ENCODE measurements at regions not wholly inside any gene's neighbourhood (a gene's known extent, or its start where the extent isn't known, plus 50 kb on each side); places are given as distances from the start of the nearest gene placed in this dataset.

GRCh38 chr14:94680862-94681288, 68.7 kb downstream of the SERPINA3 start:
- no peaks in the 10 kb centered on the region for H3K9me3 Mint-ChIP-seq
- H3K27ac Mint-ChIP-seq: no peak overlapping the region
- H3K36me3 Mint-ChIP-seq (ENCODE audit: low read depth): no peaks in the 10 kb centered on the region
- DNase-seq (ENCODE audit: low spot score): no peak
- H3K27me3 Mint-ChIP-seq (ENCODE audit: insufficient read depth): no peaks in the 10 kb centered on the region
- intact Hi-C loops (cut with micrococcal nuclease): no loop called here
- H3K4me3 Mint-ChIP-seq: no peak overlapping the region
- H3K4me1 Mint-ChIP-seq (ENCODE audit: low read depth): no peaks in the 10 kb centered on the region

DNA sequence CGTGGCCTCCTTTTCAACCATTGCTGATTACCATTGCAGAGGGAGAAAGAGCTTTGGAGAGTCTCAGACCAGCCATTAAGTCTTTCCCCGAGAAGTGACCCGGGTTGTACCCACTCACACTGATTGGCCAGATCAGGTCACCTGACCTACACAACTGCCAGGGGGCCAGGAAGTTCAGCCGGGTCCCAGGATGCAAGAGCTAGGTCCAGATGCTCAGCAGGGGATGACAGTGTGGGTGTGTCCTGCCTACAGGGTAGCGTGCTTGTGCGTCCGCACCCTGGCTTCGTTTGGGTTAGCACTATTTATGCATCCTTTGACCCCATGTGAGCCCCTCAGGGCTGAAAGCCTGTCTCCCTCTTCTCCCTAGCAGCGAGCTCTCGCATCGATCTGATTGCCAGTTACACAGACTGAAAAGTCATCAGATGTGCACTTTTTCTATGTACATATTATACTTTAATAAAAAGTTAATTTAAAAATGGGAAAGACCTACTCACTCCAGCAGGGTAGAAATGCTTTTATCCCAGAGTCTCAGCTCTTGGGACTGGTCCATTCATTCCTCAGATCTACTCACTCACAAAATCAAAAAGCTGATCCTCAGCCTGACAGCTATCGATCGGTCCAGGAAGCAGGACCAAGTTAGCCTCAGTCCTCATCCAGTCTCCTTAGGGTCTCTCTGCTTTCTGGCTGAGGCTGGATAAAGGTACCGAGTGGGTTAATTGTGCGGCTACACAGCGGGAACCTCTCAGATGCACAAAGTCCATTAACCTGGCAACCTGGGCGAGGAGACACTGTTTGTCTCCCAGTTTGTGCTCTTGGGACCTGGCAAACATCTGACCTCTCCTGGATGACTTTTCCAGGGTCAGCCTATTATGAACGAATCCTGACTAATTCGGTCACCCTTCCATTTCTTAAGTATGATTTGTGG, 68.0 kb downstream of the SERPINA3 start:
- Mint-ChIP-seq H3K4me3 (no peak overlapping the region), H3K36me3 (ENCODE audit: low read depth) (no peaks in the 10 kb centered on the region), H3K27ac (no peak overlapping the region), H3K27me3 (ENCODE audit: insufficient read depth) (no peaks in the 10 kb centered on the region), H3K4me1 (ENCODE audit: low read depth) (no peaks in the 10 kb centered on the region), H3K9me3 (no peaks in the 10 kb centered on the region)
- intact Hi-C loops (cut with micrococcal nuclease): no loop called here
- no peak for DNase-seq (ENCODE audit: low spot score)

DNA sequence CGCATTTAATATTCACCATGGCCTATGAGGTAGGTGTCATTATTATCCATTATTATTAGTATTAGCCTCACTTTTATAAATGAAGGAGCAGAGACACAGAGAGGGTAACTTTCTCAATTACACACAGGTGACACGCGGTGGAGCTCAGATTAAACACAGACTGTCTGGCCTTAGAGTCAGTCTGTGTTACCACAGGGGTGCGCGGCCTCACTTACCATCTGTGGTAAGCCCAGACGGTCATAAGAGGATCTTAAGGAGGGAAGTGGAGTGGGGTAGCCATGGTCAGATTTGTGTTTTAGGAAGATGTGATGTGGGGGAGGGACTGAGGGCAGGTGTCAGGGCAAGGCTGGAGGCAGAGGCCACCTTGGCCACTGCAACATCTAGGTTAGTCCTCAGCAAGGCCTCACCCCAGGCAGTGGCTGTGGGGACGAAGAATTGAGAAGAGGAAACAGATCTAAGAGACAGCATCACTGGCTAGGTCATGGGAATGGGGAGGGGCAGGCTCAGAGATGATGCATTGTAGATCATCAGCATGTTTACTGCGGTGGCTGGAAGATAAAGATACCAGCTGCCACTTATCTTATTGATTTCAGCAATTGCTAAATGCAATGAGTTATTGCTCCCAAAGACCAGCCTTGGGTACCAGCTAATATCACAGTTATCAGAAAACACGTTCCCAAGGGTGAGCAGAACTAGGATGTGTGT, 67.1 kb downstream of the SERPINA3 start:
- Mint-ChIP-seq H3K9me3 (no peaks in the 10 kb centered on the region), H3K36me3 (ENCODE audit: low read depth) (no peaks in the 10 kb centered on the region), H3K27ac (no peak overlapping the region)

GRCh38 chr14:94677747-94678146, 65.6 kb downstream of the SERPINA3 start:
- Mint-ChIP-seq H3K4me1 (ENCODE audit: low read depth) (no peaks in the 10 kb centered on the region), H3K27ac (no peak overlapping the region), H3K27me3 (ENCODE audit: insufficient read depth) (no peaks in the 10 kb centered on the region), H3K9me3 (no peaks in the 10 kb centered on the region), H3K4me3 (no peak overlapping the region), H3K36me3 (ENCODE audit: low read depth) (no peaks in the 10 kb centered on the region)
- no peak for DNase-seq (ENCODE audit: low spot score)
- intact Hi-C loops (cut with micrococcal nuclease): no loop called here

More for the DNA sequence above, 67.1 kb downstream of the SERPINA3 start:
- intact Hi-C loops (cut with micrococcal nuclease): no loop called here
- no peaks in the 10 kb centered on the region for H3K4me1 Mint-ChIP-seq (ENCODE audit: low read depth)
- H3K4me3 Mint-ChIP-seq: no peak overlapping the region
- no peaks in the 10 kb centered on the region for H3K27me3 Mint-ChIP-seq (ENCODE audit: insufficient read depth)
- DNase-seq (ENCODE audit: low spot score): no peak

- no peak overlapping the region for H3K4me3 Mint-ChIP-seq
- no peak for DNase-seq (ENCODE audit: low spot score)
These were observed 65.0 kb downstream of the SERPINA3 start for GRCh38 chr14:94677213-94677612.

GRCh38 chr14:94676495-94677185, 64.4 kb downstream of the SERPINA3 start:
- no peaks in the 10 kb centered on the region for H3K36me3 Mint-ChIP-seq (ENCODE audit: low read depth)
- intact Hi-C loops (cut with micrococcal nuclease): no loop called here
- no peak overlapping the region for H3K27ac Mint-ChIP-seq
- no peak for DNase-seq (ENCODE audit: low spot score)
- no peaks in the 10 kb centered on the region for H3K9me3 Mint-ChIP-seq
- no peaks in the 10 kb centered on the region for H3K27me3 Mint-ChIP-seq (ENCODE audit: insufficient read depth)
- H3K4me3 Mint-ChIP-seq: no peak overlapping the region
- no peaks in the 10 kb centered on the region for H3K4me1 Mint-ChIP-seq (ENCODE audit: low read depth)

More at GRCh38 chr14:94677213-94677612, 65.0 kb downstream of the SERPINA3 start:
- H3K36me3 Mint-ChIP-seq (ENCODE audit: low read depth): no peaks in the 10 kb centered on the region
- H3K9me3 Mint-ChIP-seq: no peaks in the 10 kb centered on the region
- no peaks in the 10 kb centered on the region for H3K4me1 Mint-ChIP-seq (ENCODE audit: low read depth)
- intact Hi-C loops (cut with micrococcal nuclease): no loop called here
- H3K27me3 Mint-ChIP-seq (ENCODE audit: insufficient read depth): no peaks in the 10 kb centered on the region
- no peak overlapping the region for H3K27ac Mint-ChIP-seq

DNA sequence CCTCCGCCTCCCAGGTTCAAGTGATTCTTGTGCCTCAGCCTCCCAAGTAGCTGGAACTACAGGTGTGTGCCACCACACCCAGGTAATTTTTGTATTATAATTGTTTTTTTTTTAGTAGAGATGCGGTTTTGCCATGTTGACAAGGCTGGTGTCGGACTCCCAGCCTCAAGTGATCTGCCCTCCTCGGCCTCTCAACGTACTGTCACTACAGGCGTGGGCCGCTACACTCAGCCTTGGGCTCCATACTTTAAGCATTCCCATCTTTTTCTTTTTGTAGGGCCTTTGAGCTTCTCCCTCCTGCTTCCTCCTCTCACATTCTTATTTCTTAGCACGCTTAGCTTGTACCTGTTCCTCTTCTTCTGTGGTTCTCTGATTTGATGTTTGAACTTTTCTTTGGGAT, 62.8 kb downstream of the SERPINA3 start:
- no peak overlapping the region for H3K27ac Mint-ChIP-seq
- no peaks in the 10 kb centered on the region for H3K36me3 Mint-ChIP-seq (ENCODE audit: low read depth)
- no peak for DNase-seq (ENCODE audit: low spot score)
- H3K4me1 Mint-ChIP-seq (ENCODE audit: low read depth): no peaks in the 10 kb centered on the region
- H3K4me3 Mint-ChIP-seq: no peak overlapping the region
- peaks cover under 1% of the 10 kb centered on the region for H3K27me3 Mint-ChIP-seq (ENCODE audit: insufficient read depth)
- H3K9me3 Mint-ChIP-seq: no peaks in the 10 kb centered on the region
- intact Hi-C loops (cut with micrococcal nuclease): no loop called here

DNA sequence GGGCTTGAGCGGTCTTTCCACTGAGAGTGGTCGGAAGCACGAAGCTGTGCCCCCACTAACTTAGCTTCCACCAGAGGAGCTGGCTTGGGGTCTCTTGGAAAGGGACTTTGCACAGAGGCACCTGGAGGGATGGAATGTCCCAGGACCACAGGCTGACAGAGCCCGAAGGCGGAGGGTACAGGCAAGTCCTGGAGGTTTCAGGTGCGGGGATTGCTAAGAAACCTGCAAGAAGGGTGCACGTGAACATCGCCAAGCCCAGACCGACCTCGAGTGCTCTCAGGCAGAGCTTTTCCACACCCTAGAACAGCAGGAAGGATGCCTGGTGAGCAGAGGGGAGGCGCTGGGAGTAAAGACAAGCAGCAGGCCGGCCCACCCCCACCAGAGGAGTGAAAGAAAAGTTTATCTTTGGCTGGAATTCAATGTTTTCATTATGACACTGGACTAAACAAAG, 61.6 kb downstream of the SERPINA3 start:
- DNase-seq (ENCODE audit: low spot score): no peak
- H3K36me3 Mint-ChIP-seq (ENCODE audit: low read depth): no peaks in the 10 kb centered on the region
- H3K9me3 Mint-ChIP-seq: no peaks in the 10 kb centered on the region
- no peak overlapping the region for H3K4me3 Mint-ChIP-seq
- H3K4me1 Mint-ChIP-seq (ENCODE audit: low read depth): no peaks in the 10 kb centered on the region
- H3K27me3 Mint-ChIP-seq (ENCODE audit: insufficient read depth): peaks cover 4% of the 10 kb centered on the region
- intact Hi-C loops (cut with micrococcal nuclease): no loop called here
- no peak overlapping the region for H3K27ac Mint-ChIP-seq
